ENCODE measurements at regions not wholly inside any gene's neighbourhood (a gene's known extent, or its start where the extent isn't known, plus 50 kb on each side); places are given as distances from the start of the nearest gene placed in this dataset.

DNA sequence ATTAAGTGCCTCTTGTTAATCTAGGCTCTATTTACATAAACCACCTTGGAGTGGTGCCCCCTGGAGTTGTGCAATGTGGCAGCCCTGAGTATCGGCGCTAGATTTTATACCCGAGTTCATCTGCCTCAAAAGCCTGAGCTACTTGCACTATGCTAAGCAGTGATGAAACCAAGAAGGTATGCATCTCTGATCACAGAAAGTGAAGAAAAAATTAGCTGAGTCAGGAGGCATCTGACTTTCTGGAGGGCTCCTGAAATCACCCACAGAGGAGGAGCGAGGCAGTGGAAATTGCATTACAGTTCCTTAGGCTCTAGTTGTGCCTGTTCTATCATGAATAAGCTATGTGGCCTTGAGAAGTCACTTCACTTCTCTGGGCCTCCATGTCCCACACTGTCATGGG lies 80.3 kb upstream of the PSMD7 start:
- DNase-seq = no peak
- H3K36me3 ChIP-seq = no peaks in the 10 kb centered on the region
- H3K9me3 ChIP-seq = no peaks in the 10 kb centered on the region
- TF ChIP-seq, protein P1, sequence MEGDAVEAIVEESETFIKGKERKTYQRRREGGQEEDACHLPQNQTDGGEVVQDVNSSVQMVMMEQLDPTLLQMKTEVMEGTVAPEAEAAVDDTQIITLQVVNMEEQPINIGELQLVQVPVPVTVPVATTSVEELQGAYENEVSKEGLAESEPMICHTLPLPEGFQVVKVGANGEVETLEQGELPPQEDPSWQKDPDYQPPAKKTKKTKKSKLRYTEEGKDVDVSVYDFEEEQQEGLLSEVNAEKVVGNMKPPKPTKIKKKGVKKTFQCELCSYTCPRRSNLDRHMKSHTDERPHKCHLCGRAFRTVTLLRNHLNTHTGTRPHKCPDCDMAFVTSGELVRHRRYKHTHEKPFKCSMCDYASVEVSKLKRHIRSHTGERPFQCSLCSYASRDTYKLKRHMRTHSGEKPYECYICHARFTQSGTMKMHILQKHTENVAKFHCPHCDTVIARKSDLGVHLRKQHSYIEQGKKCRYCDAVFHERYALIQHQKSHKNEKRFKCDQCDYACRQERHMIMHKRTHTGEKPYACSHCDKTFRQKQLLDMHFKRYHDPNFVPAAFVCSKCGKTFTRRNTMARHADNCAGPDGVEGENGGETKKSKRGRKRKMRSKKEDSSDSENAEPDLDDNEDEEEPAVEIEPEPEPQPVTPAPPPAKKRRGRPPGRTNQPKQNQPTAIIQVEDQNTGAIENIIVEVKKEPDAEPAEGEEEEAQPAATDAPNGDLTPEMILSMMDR (IDR thresholded peaks at IDR 0.05) = no peak
- TF ChIP-seq POLR2A (IDR thresholded peaks at IDR 0.05) = no peak
- H3K27me3 ChIP-seq = no peaks in the 10 kb centered on the region
- 81 to 90% (median 88%) methylated on average over 4 of the region's 4 CpGs for WGBS, 4 donors
- H3K4me3 ChIP-seq = no peak overlapping the region
- no peaks in the 10 kb centered on the region for H3K4me1 ChIP-seq
- no peak for ATAC-seq
- H3K27ac ChIP-seq = no peak overlapping the region
- intact Hi-C loops (cut with DNase I) = no loop called here

DNA sequence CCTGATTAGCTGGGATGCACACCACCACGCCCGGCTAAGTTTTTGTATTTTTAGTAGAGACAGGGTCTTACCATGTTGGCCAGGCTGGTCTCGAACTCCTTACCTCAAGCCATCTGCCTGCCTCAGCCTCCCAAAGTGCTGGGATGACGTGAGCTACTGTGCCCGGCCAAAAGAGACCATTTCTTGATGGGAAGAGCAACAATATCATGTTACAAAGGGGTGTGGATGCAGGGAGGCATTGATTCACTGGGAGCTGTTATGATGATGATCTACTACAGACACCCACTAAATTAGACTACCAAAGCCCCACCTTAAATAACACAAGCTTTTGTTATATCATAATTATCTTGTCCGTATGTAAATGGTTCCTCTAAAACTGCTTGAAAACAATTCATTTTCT lies 81.4 kb upstream of the PSMD7 start:
- intact Hi-C loops (cut with DNase I) = no loop called here
- 89 to 94% (median 93%) methylated on average over 6 of the region's 6 CpGs for WGBS, 4 donors
- Histone ChIP-seq H3K36me3 (no peaks in the 10 kb centered on the region), H3K4me3 (no peak overlapping the region), H3K4me1 (no peaks in the 10 kb centered on the region), H3K9me3 (no peaks in the 10 kb centered on the region), H3K27me3 (no peaks in the 10 kb centered on the region), H3K27ac (no peak overlapping the region)
- TF ChIP-seq, protein P1 (IDR thresholded peaks at IDR 0.05) = no peak
- no peak for TF ChIP-seq POLR2A (IDR thresholded peaks at IDR 0.05)
- DNase-seq (no peak), ATAC-seq (no peak)

DNA sequence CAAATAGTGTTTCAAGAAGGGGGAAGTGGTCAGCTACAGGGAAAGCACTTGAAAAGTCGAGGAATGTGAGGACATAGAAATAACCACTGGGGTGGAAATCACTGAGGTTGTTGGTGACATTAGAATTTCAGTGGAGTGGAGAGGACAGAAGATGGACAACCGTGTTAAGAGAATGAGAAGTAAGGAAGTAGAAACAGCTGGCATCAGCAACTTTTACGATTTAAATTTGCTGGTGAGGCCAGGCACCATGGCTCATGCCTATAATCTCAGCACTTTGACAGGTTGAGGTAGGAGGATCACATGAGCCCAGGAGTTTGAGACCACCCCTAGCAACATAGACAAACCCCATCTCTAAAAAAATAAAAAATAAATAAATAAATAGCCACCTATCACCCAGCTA lies 83.2 kb upstream of the PSMD7 start:
- DNase-seq (no peak), ATAC-seq (no peak)
- H3K36me3 ChIP-seq = no peaks in the 10 kb centered on the region
- no peaks in the 10 kb centered on the region for H3K9me3 ChIP-seq
- no peaks in the 10 kb centered on the region for H3K27me3 ChIP-seq
- H3K4me1 ChIP-seq = no peaks in the 10 kb centered on the region
- no peak overlapping the region for H3K27ac ChIP-seq
- intact Hi-C loops (cut with DNase I) = no loop called here
- WGBS, 4 donors = 81 to 89% (median 84%) methylated on average over 3 of the region's 3 CpGs
- H3K4me3 ChIP-seq = no peak overlapping the region
- TF ChIP-seq, protein P1 (IDR thresholded peaks at IDR 0.05) = no peak
- TF ChIP-seq POLR2A (IDR thresholded peaks at IDR 0.05) = no peak

DNA sequence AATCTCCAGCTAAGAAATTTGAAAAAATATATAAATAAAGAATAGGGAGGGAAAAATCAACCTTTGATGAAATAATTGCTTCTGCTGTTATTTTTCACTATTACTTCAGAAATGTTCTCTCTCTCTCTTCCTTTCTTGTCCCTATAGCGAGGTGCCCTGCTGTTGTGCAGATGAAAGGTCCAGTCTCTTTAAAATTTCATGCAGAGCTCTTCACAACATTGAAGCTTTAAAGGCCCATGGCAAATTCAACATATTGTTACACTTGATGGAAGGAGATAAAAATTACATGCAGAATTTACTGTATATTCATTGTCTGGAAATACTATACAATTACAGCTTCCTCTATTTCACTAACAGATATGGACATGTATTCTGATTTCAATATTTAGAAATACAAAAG lies 86.4 kb upstream of the PSMD7 start:
- H3K27me3 ChIP-seq = no peaks in the 10 kb centered on the region

More for the DNA sequence above, 86.4 kb upstream of the PSMD7 start:
- WGBS, 4 donors = 86 to 98% (median 92%) methylated on average over 1 of the region's 1 CpG
- DNase-seq (no peak), ATAC-seq (no peak)
- no peaks in the 10 kb centered on the region for H3K36me3 ChIP-seq
- no peaks in the 10 kb centered on the region for H3K4me1 ChIP-seq
- intact Hi-C loops (cut with DNase I) = no loop called here
- no peak for TF ChIP-seq POLR2A (IDR thresholded peaks at IDR 0.05)
- TF ChIP-seq, protein P1 (IDR thresholded peaks at IDR 0.05) = no peak
- no peaks in the 10 kb centered on the region for H3K9me3 ChIP-seq
- H3K4me3 ChIP-seq = no peak overlapping the region
- no peak overlapping the region for H3K27ac ChIP-seq
